ENCODE measurements at regions not wholly inside any gene's neighbourhood (a gene's known extent, or its start where the extent isn't known, plus 50 kb on each side); places are given as distances from the start of the nearest gene placed in this dataset.

GRCh38 chr2:198321522-198322088 is 517.2 kb downstream of the PLCL1 start:
- H3K9me3 ChIP-seq (ENCODE audit: low read length): no peaks in the 10 kb centered on the region
- no peak overlapping the region for H3K4me3 ChIP-seq (ENCODE audit: low read depth, low read length, poor library complexity, severe bottlenecking)
- H3K79me2 ChIP-seq (ENCODE audit: insufficient read depth, low read length): no peaks in the 10 kb centered on the region
- no peaks in the 10 kb centered on the region for H3K4me1 ChIP-seq (ENCODE audit: insufficient read depth, low read length, severe bottlenecking)
- H3K36me3 ChIP-seq (ENCODE audit: insufficient read depth, low read length): no peaks in the 10 kb centered on the region
- H3F3A ChIP-seq (ENCODE audit: insufficient read depth, low read length): no peaks in the 10 kb centered on the region
- no peak overlapping the region for H3K27ac ChIP-seq (ENCODE audit: low read depth, low read length, poor library complexity, severe bottlenecking)
- no peaks in the 10 kb centered on the region for H4K20me1 ChIP-seq (ENCODE audit: insufficient read depth, low read length)
- no peak overlapping the region for H3K9ac ChIP-seq (ENCODE audit: low read length)
- H3K9me2 ChIP-seq (ENCODE audit: low read depth, low read length): no peaks in the 10 kb centered on the region
- no peaks in the 10 kb centered on the region for H3K27me3 ChIP-seq (ENCODE audit: insufficient read depth, low read length)
- TF ChIP-seq, protein P1, sequence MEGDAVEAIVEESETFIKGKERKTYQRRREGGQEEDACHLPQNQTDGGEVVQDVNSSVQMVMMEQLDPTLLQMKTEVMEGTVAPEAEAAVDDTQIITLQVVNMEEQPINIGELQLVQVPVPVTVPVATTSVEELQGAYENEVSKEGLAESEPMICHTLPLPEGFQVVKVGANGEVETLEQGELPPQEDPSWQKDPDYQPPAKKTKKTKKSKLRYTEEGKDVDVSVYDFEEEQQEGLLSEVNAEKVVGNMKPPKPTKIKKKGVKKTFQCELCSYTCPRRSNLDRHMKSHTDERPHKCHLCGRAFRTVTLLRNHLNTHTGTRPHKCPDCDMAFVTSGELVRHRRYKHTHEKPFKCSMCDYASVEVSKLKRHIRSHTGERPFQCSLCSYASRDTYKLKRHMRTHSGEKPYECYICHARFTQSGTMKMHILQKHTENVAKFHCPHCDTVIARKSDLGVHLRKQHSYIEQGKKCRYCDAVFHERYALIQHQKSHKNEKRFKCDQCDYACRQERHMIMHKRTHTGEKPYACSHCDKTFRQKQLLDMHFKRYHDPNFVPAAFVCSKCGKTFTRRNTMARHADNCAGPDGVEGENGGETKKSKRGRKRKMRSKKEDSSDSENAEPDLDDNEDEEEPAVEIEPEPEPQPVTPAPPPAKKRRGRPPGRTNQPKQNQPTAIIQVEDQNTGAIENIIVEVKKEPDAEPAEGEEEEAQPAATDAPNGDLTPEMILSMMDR (IDR thresholded peaks at IDR 0.05; ENCODE audit: low read length): no peak
- TF ChIP-seq EZH2 (IDR thresholded peaks at IDR 0.05; ENCODE audit: borderline replicate concordance, low read length): no peak
- H3K4me2 ChIP-seq (ENCODE audit: low read length): no peak overlapping the region
- H2AFZ ChIP-seq (ENCODE audit: low read length): no peak overlapping the region

- Histone ChIP-seq H3K27me3 (ENCODE audit: insufficient read depth, low read length) (no peaks in the 10 kb centered on the region), H3K4me1 (ENCODE audit: insufficient read depth, low read length, severe bottlenecking) (no peaks in the 10 kb centered on the region), H2AFZ (ENCODE audit: low read length) (no peak overlapping the region), H3K4me2 (ENCODE audit: low read length) (no peak overlapping the region), H3K9me3 (ENCODE audit: low read length) (no peaks in the 10 kb centered on the region), H3K4me3 (ENCODE audit: low read depth, low read length, poor library complexity, severe bottlenecking) (no peak overlapping the region), H3K9ac (ENCODE audit: low read length) (no peak overlapping the region), H3F3A (ENCODE audit: insufficient read depth, low read length) (no peaks in the 10 kb centered on the region), H3K36me3 (ENCODE audit: insufficient read depth, low read length) (no peaks in the 10 kb centered on the region), H3K9me2 (ENCODE audit: low read depth, low read length) (no peaks in the 10 kb centered on the region), H3K79me2 (ENCODE audit: insufficient read depth, low read length) (no peaks in the 10 kb centered on the region), H3K27ac (ENCODE audit: low read depth, low read length, poor library complexity, severe bottlenecking) (no peak overlapping the region), H4K20me1 (ENCODE audit: insufficient read depth, low read length) (no peaks in the 10 kb centered on the region)
- TF ChIP-seq EZH2 (IDR thresholded peaks at IDR 0.05; ENCODE audit: borderline replicate concordance, low read length): no peak
- TF ChIP-seq, protein P1 (IDR thresholded peaks at IDR 0.05; ENCODE audit: low read length): no peak
Measured at GRCh38 chr2:198316852-198317396, 512.5 kb downstream of the PLCL1 start.

GRCh38 chr2:198315791-198316630 is 511.6 kb downstream of the PLCL1 start:
- Histone ChIP-seq H3K9ac (ENCODE audit: low read length) (no peak overlapping the region), H3F3A (ENCODE audit: insufficient read depth, low read length) (no peaks in the 10 kb centered on the region), H3K36me3 (ENCODE audit: insufficient read depth, low read length) (no peaks in the 10 kb centered on the region), H3K79me2 (ENCODE audit: insufficient read depth, low read length) (no peaks in the 10 kb centered on the region), H2AFZ (ENCODE audit: low read length) (no peak overlapping the region), H3K4me2 (ENCODE audit: low read length) (no peak overlapping the region), H3K9me3 (ENCODE audit: low read length) (no peaks in the 10 kb centered on the region), H4K20me1 (ENCODE audit: insufficient read depth, low read length) (no peaks in the 10 kb centered on the region), H3K4me3 (ENCODE audit: low read depth, low read length, poor library complexity, severe bottlenecking) (no peak overlapping the region), H3K27me3 (ENCODE audit: insufficient read depth, low read length) (no peaks in the 10 kb centered on the region), H3K4me1 (ENCODE audit: insufficient read depth, low read length, severe bottlenecking) (no peaks in the 10 kb centered on the region), H3K9me2 (ENCODE audit: low read depth, low read length) (no peaks in the 10 kb centered on the region), H3K27ac (ENCODE audit: low read depth, low read length, poor library complexity, severe bottlenecking) (no peak overlapping the region)
- TF ChIP-seq EZH2 (IDR thresholded peaks at IDR 0.05; ENCODE audit: borderline replicate concordance, low read length): no peak
- TF ChIP-seq, protein P1 (IDR thresholded peaks at IDR 0.05; ENCODE audit: low read length): no peak

All from OCI-LY1 (cell line).